Stimulated activated CD4-positive, alpha-beta T cell treated with anti-CD3 and anti-CD28 coated beads, Interleukin-15, amount 100 ng/mL, for 24 hours (primary cell): ENCODE measurements at regions not wholly inside any gene's neighbourhood (a gene's known extent, or its start where the extent isn't known, plus 50 kb on each side); places are given as distances from the start of the nearest gene placed in this dataset.
"Not testable (repeated sequence)": the region's sequence is repeated elsewhere in the genome, so short reads cannot be mapped to it uniquely, and the experiment has no call there.

Source experiments
- DNase-seq: peaks from one replicate; pipeline ENCODE4 v3.0.0-alpha.2; 2020

GRCh38 chr2:242054406-242054805 lies 184.9 kb downstream of the RTP5 start:
- DNase-seq, result no peak

- DNase-seq, result no peak
Observed at GRCh38 chr2:242054881-242055801, 185.6 kb downstream of the RTP5 start.

GRCh38 chr2:242056026-242056425 lies 186.5 kb downstream of the RTP5 start:
- DNase-seq, result no peak

- DNase-seq, result no peak
Observed at GRCh38 chr2:242056785-242057184, 187.3 kb downstream of the RTP5 start.

- no peak for DNase-seq
Observed at GRCh38 chr2:242057379-242058040, 188.0 kb downstream of the RTP5 start.

GRCh38 chr2:242058116-242058680 lies 188.7 kb downstream of the RTP5 start:
- DNase-seq, result no peak

- no peak for DNase-seq
Observed at GRCh38 chr2:242059566-242059965, 190.0 kb downstream of the RTP5 start.

- DNase-seq, result no peak
Observed at GRCh38 chr2:242060212-242060835, 190.8 kb downstream of the RTP5 start.

GRCh38 chr2:242061930-242062329 lies 192.4 kb downstream of the RTP5 start:
- DNase-seq, result not testable (repeated sequence)

- no peak for DNase-seq
Observed at GRCh38 chr2:242063436-242063835, 193.9 kb downstream of the RTP5 start.

- no peak for DNase-seq
Observed at GRCh38 chr2:242063850-242064249, 194.3 kb downstream of the RTP5 start.

GRCh38 chr2:242064364-242065250 lies 195.1 kb downstream of the RTP5 start:
- no peak for DNase-seq

GRCh38 chr2:242065426-242065825 lies 195.9 kb downstream of the RTP5 start:
- DNase-seq, result no peak

- no peak for DNase-seq
Observed at GRCh38 chr2:242069018-242069417, 199.5 kb downstream of the RTP5 start.

- not testable (repeated sequence) for DNase-seq
Observed at GRCh38 chr2:242069938-242070395, 200.4 kb downstream of the RTP5 start.

GRCh38 chr2:242070726-242071125 lies 201.2 kb downstream of the RTP5 start:
- not testable (repeated sequence) for DNase-seq

GRCh38 chr2:242071377-242071776 lies 201.8 kb downstream of the RTP5 start:
- not testable (repeated sequence) for DNase-seq

- not testable (repeated sequence) for DNase-seq
Observed at GRCh38 chr2:242071936-242072335, 202.4 kb downstream of the RTP5 start.

- DNase-seq, result no peak
Observed at GRCh38 chr2:242075168-242075567, 205.6 kb downstream of the RTP5 start.

GRCh38 chr2:242075696-242076095 lies 206.2 kb downstream of the RTP5 start:
- DNase-seq, result no peak

GRCh38 chr2:242076184-242076583 lies 206.7 kb downstream of the RTP5 start:
- not testable (repeated sequence) for DNase-seq

GRCh38 chr2:242078426-242078825 lies 208.9 kb downstream of the RTP5 start:
- not testable (repeated sequence) for DNase-seq
